Smooth muscle cell (in vitro differentiated cells): ENCODE measurements at regions not wholly inside any gene's neighbourhood (a gene's known extent, or its start where the extent isn't known, plus 50 kb on each side); places are given as distances from the start of the nearest gene placed in this dataset.

ENCODE experiments used
- DNase-seq: peaks from one replicate; lab custom pipeline; 2025; ENCODE audit not compliant: unreplicated experiment; lab: John Stamatoyannopoulos, UW
- H2AFZ ChIP-seq: fragments of 200-600 bp; sonication (generic); 2 replicates; pipeline ENCODE4 v1.6.0; 2016; ENCODE audit warnings: antibody characterized with exemption, low read depth, mild to moderate bottlenecking
- H3F3A ChIP-seq: fragments of 200-600 bp; sonication (generic); 2 replicates; pipeline ENCODE4 v1.6.0; 2017; ENCODE audit warnings: antibody characterized with exemption, low read depth
- H3K27ac ChIP-seq: fragments of 200-600 bp; sonication (generic); 2 replicates; pipeline ENCODE4 v1.5.1; 2016; ENCODE audit warnings: low read depth, mild to moderate bottlenecking
- H3K27me3 ChIP-seq: fragments of 200-600 bp; sonication (generic); 2 replicates; pipeline ENCODE4 v1.6.1; 2016; ENCODE audit warnings: low read depth, mild to moderate bottlenecking
- H3K36me3 ChIP-seq: fragments of 200-600 bp; sonication (generic); 2 replicates; pipeline ENCODE4 v1.5.1; 2016; ENCODE audit warnings: low read depth
- H3K4me1 ChIP-seq: fragments of 200-600 bp; sonication (generic); 2 replicates; pipeline ENCODE4 v1.5.1; 2016; ENCODE audit warnings: low read depth
- H3K4me2 ChIP-seq: fragments of 200-600 bp; sonication (generic); 2 replicates; pipeline ENCODE4 v1.6.0; 2016; ENCODE audit warnings: mild to moderate bottlenecking
- H3K4me3 ChIP-seq: fragments of 200-600 bp; sonication (generic); 2 replicates; pipeline ENCODE4 v1.5.1; 2016; ENCODE audit warnings: mild to moderate bottlenecking
- H3K79me2 ChIP-seq: fragments of 200-600 bp; sonication (generic); 2 replicates; pipeline ENCODE4 v1.6.0; 2016; ENCODE audit warnings: low read depth, mild to moderate bottlenecking
- H3K9ac ChIP-seq: fragments of 200-600 bp; sonication (generic); 2 replicates; pipeline ENCODE4 v1.6.0; 2016; ENCODE audit warnings: low read depth
- H3K9me3 ChIP-seq: fragments of 200-600 bp; sonication (generic); replicated peaks from 2 replicates; pipeline ENCODE4 v1.5.1; 2016; ENCODE audit warnings: low read depth
- H4K20me1 ChIP-seq: fragments of 200-600 bp; sonication (generic); 2 replicates; pipeline ENCODE4 v1.6.0; 2016; ENCODE audit warnings: low read depth
- WGBS: methylation state at CpG from one replicate; pipeline ENCODE4 v1.1.7; 2016; ENCODE audit warnings: low lambda C conversion rate; 5-methylcytosine and 5-hydroxymethylcytosine counted together
- TF ChIP-seq, protein P1 (sequence below): fragments of 200-600 bp; sonication (generic); IDR thresholded peaks from 2 replicates; pipeline ENCODE4 v1.5.1; 2017; ENCODE audit warnings: borderline replicate concordance, mild to moderate bottlenecking, antibody characterized with exemption; ENCODE audit not compliant: insufficient read depth, poor library complexity, severe bottlenecking

DNA sequence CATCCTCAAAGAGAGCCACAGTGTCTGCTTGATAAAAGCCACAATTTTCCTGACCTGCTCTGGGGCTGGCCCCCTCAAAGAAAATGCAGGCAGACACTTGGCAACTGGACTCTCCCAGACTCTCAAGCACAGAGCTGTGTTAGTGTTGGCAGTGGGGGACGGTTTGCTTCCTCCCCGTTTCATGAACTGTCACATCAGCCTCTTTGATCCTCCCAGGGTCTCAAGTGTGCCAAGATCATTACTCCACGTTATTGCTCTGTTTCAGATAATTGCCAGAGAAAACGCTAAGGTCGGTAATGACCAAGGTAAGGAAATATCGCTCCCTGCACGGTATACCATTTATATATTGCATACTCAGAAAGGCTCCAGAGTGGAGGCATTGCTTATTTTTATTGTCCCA, 138.8 kb downstream of the NTMT2 start:
- peak overlapping the region; percentile 21 for H2AFZ ChIP-seq
- no peaks in the 10 kb centered on the region for H3K27me3 ChIP-seq
- 84% methylated on average over 7 of the region's 7 CpGs for WGBS
- H4K20me1 ChIP-seq: no peaks in the 10 kb centered on the region
- H3F3A ChIP-seq: no peaks in the 10 kb centered on the region
- no peaks in the 10 kb centered on the region for H3K4me1 ChIP-seq
- H3K9me3 ChIP-seq: no peaks in the 10 kb centered on the region
- H3K36me3 ChIP-seq: no peaks in the 10 kb centered on the region
- H3K4me3 ChIP-seq: no peak overlapping the region
- no peak overlapping the region for H3K27ac ChIP-seq
- H3K4me2 ChIP-seq: no peak overlapping the region
- DNase-seq: no peak
- no peak overlapping the region for H3K9ac ChIP-seq
- no peaks in the 10 kb centered on the region for H3K79me2 ChIP-seq
- TF ChIP-seq, protein P1, sequence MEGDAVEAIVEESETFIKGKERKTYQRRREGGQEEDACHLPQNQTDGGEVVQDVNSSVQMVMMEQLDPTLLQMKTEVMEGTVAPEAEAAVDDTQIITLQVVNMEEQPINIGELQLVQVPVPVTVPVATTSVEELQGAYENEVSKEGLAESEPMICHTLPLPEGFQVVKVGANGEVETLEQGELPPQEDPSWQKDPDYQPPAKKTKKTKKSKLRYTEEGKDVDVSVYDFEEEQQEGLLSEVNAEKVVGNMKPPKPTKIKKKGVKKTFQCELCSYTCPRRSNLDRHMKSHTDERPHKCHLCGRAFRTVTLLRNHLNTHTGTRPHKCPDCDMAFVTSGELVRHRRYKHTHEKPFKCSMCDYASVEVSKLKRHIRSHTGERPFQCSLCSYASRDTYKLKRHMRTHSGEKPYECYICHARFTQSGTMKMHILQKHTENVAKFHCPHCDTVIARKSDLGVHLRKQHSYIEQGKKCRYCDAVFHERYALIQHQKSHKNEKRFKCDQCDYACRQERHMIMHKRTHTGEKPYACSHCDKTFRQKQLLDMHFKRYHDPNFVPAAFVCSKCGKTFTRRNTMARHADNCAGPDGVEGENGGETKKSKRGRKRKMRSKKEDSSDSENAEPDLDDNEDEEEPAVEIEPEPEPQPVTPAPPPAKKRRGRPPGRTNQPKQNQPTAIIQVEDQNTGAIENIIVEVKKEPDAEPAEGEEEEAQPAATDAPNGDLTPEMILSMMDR: no peak

DNA sequence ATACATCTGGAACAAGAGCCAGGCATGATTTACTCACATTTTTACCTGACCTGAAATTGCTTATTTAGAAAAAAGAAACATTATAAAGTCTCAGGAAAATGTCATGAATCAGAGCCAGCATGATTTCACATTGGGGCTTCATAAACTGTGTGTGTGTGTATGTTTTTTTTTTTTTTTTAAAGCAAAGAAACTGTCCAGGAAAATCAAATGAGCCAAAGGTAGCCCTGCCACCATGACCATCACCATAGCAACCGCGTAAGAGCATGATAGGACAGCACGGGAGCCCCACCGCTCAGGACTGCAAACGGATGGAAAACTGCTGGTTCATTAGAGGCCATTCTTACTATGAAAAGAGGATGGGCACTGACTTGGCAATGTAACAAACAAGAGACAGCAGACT, 139.2 kb downstream of the NTMT2 start:
- WGBS: 82% methylated on average over 5 of the region's 5 CpGs
- no peak overlapping the region for H3K4me3 ChIP-seq
- H3K27ac ChIP-seq: no peak overlapping the region
- H4K20me1 ChIP-seq: no peaks in the 10 kb centered on the region
- H2AFZ ChIP-seq: no peak overlapping the region
- no peaks in the 10 kb centered on the region for H3K36me3 ChIP-seq
- no peak overlapping the region for H3K9ac ChIP-seq
- no peaks in the 10 kb centered on the region for H3F3A ChIP-seq
- no peak for DNase-seq
- H3K4me1 ChIP-seq: no peaks in the 10 kb centered on the region
- no peaks in the 10 kb centered on the region for H3K79me2 ChIP-seq
- H3K27me3 ChIP-seq: no peaks in the 10 kb centered on the region
- TF ChIP-seq, protein P1: no peak
- no peaks in the 10 kb centered on the region for H3K9me3 ChIP-seq
- no peak overlapping the region for H3K4me2 ChIP-seq

DNA sequence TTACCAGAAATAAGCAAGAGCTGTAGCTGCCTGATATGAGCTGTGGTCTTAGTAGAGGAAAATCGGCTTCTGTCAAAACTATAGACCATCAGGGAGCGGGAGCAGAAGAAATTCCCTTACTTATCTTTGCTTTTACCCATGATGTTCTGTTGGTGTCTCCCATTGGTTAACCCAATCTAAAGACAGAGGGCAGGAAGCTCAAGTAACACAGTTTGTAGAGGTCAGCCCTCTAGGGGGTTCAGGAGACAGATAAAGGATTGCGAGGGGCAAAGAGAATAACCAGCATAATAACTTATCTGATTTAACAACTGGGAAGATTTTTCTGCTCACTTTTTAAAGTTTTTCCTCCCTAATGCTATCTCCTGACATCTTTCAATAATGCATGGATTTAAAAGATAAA, 142.4 kb downstream of the NTMT2 start:
- no peak for DNase-seq
- Histone ChIP-seq H3K4me3 (no peak overlapping the region), H3F3A (no peaks in the 10 kb centered on the region), H3K4me1 (no peaks in the 10 kb centered on the region), H4K20me1 (no peaks in the 10 kb centered on the region), H3K9me3 (no peaks in the 10 kb centered on the region), H2AFZ (no peak overlapping the region), H3K9ac (no peak overlapping the region), H3K4me2 (no peak overlapping the region), H3K36me3 (no peaks in the 10 kb centered on the region), H3K79me2 (no peaks in the 10 kb centered on the region), H3K27me3 (no peaks in the 10 kb centered on the region), H3K27ac (no peak overlapping the region)
- 92% methylated on average over 3 of the region's 3 CpGs for WGBS
- TF ChIP-seq, protein P1: no peak

DNA sequence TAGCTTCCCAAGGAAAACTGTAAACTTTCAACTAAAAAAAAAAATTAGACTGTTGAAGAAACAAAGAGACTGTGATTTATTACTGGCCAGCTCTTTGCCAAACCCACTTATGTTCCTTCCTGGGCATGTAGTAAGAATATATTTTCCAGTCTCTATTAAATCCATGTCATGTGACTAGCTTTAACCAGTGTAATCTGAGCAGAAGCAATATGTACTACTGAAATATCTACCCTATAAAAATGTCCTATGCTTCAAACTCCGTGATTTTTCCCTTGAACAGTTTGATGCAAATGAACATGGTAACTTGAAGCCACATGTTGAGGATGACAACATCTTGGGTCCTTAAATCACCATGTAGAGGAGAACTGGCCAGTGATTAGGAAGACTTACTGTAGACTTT, 144.5 kb downstream of the NTMT2 start:
- Histone ChIP-seq H3F3A (no peaks in the 10 kb centered on the region), H2AFZ (no peak overlapping the region), H3K4me3 (no peak overlapping the region), H3K79me2 (no peaks in the 10 kb centered on the region), H3K4me1 (no peaks in the 10 kb centered on the region), H3K27ac (peak overlapping the region; percentile 7), H3K4me2 (no peak overlapping the region), H3K9ac (no peak overlapping the region), H3K36me3 (no peaks in the 10 kb centered on the region), H3K27me3 (no peaks in the 10 kb centered on the region), H4K20me1 (no peaks in the 10 kb centered on the region), H3K9me3 (no peaks in the 10 kb centered on the region)
- no peak for DNase-seq
- TF ChIP-seq, protein P1: no peak
- 75% methylated on average over 1 of the region's 1 CpG for WGBS
